Astrocyte of the cerebellum (primary cell): ENCODE measurements at regions not wholly inside any gene's neighbourhood (a gene's known extent, or its start where the extent isn't known, plus 50 kb on each side); places are given as distances from the start of the nearest gene placed in this dataset.

Experiments
- DNase-seq: peaks from one replicate; pipeline ENCODE4 v3.0.0-alpha.2; 2011; ENCODE audit warnings: low read depth
- H3K4me3 ChIP-seq: 2 replicates; pipeline ENCODE4 v1.5.1; 2011; ENCODE audit warnings: mild to moderate bottlenecking, low read depth, low read length, moderate library complexity
- CTCF ChIP-seq: IDR thresholded peaks from 2 replicates; pipeline ENCODE4 v1.5.1; 2012; ENCODE audit warnings: low read length, low read depth, moderate library complexity, mild to moderate bottlenecking; ENCODE audit errors: missing control alignments
- in situ Hi-C: cut with HindIII; loops from 2 replicates; pipeline ENCODE4 v1.10.0; 2017; ENCODE audit warnings: low sequenced_read_pairs

- no peak overlapping the region for H3K4me3 ChIP-seq
- in situ Hi-C loops, result no loop called here
- no peak for DNase-seq
- no peak for TF ChIP-seq CTCF
These were observed 92.1 kb upstream of the FGFR2 start for GRCh38 chr10:121690152-121690848.

GRCh38 chr10:121687095-121687813, 89.0 kb upstream of the FGFR2 start:
- in situ Hi-C loops, result no loop called here
- no peak overlapping the region for H3K4me3 ChIP-seq
- no peak for TF ChIP-seq CTCF
- no peak for DNase-seq

GRCh38 chr10:121684276-121684675, 86.0 kb upstream of the FGFR2 start:
- in situ Hi-C loops, result no loop called here
- no peak for TF ChIP-seq CTCF
- H3K4me3 ChIP-seq, result no peak overlapping the region
- no peak for DNase-seq

GRCh38 chr10:121683816-121684215, 85.6 kb upstream of the FGFR2 start:
- in situ Hi-C loops, result no loop called here
- DNase-seq, result no peak

GRCh38 chr10:121683366-121683765, 85.1 kb upstream of the FGFR2 start:
- no peak overlapping the region for H3K4me3 ChIP-seq
- no peak for DNase-seq
- no peak for TF ChIP-seq CTCF
- in situ Hi-C loops, result no loop called here

More at GRCh38 chr10:121683816-121684215, 85.6 kb upstream of the FGFR2 start:
- TF ChIP-seq CTCF, result no peak
- H3K4me3 ChIP-seq, result no peak overlapping the region

GRCh38 chr10:121681997-121682687, 83.9 kb upstream of the FGFR2 start:
- H3K4me3 ChIP-seq, result no peak overlapping the region
- in situ Hi-C loops, result no loop called here
- DNase-seq, result no peak
- TF ChIP-seq CTCF, result no peak
